Activated T-cell treated with anti-CD3 and anti-CD28 coated beads, Interleukin-2, amount 50 U/mL, for 48 hours (primary cell): ENCODE measurements at regions not wholly inside any gene's neighbourhood (a gene's known extent, or its start where the extent isn't known, plus 50 kb on each side); places are given as distances from the start of the nearest gene placed in this dataset.
"Not testable (repeated sequence)": the region's sequence is repeated elsewhere in the genome, so short reads cannot be mapped to it uniquely, and the experiment has no call there.

Experiments used
- DNase-seq, 2 experiments: peaks; one replicate each; pipeline ENCODE4 v3.0.0-alpha.2; 2020

GRCh38 chr20:53764415-53764800 lies 170.8 kb upstream of the ZNF217 start:
- no peak for DNase-seq

- no peak for DNase-seq
Observed at GRCh38 chr20:53763707-53764414, 170.2 kb upstream of the ZNF217 start.

GRCh38 chr20:53762423-53762798 lies 168.8 kb upstream of the ZNF217 start:
- not testable (repeated sequence) for DNase-seq

GRCh38 chr20:53760025-53760441 lies 166.4 kb upstream of the ZNF217 start:
- no peak for DNase-seq

- DNase-seq = no peak
Observed at GRCh38 chr20:53757472-53757913, 163.9 kb upstream of the ZNF217 start.

GRCh38 chr20:53755733-53756531 lies 162.3 kb upstream of the ZNF217 start:
- DNase-seq = no peak

GRCh38 chr20:53753880-53754459 lies 160.3 kb upstream of the ZNF217 start:
- no peak for DNase-seq

- no peak for DNase-seq
Observed at GRCh38 chr20:53752971-53753879, 159.6 kb upstream of the ZNF217 start.

- DNase-seq = no peak
Observed at GRCh38 chr20:53752583-53752970, 158.9 kb upstream of the ZNF217 start.

GRCh38 chr20:53751620-53752318 lies 158.1 kb upstream of the ZNF217 start:
- DNase-seq = no peak

GRCh38 chr20:53750827-53751619 lies 157.4 kb upstream of the ZNF217 start:
- peak; percentile 63 for DNase-seq

GRCh38 chr20:53749499-53749898 lies 155.9 kb upstream of the ZNF217 start:
- DNase-seq = no peak

- no peak for DNase-seq
Observed at GRCh38 chr20:53748821-53749421, 155.3 kb upstream of the ZNF217 start.

GRCh38 chr20:53748176-53748575 lies 154.5 kb upstream of the ZNF217 start:
- DNase-seq = no peak

GRCh38 chr20:53743607-53744260 lies 150.1 kb upstream of the ZNF217 start:
- no peak for DNase-seq

GRCh38 chr20:53742685-53743081 lies 149.0 kb upstream of the ZNF217 start:
- DNase-seq = no peak

- no peak for DNase-seq
Observed at GRCh38 chr20:53741726-53742028, 148.0 kb upstream of the ZNF217 start.

- peak; percentile 36 to 39 for DNase-seq
Observed at GRCh38 chr20:53739799-53740785, 146.5 kb upstream of the ZNF217 start.
